HG02885 (cell line): ENCODE measurements at regions not wholly inside any gene's neighbourhood (a gene's known extent, or its start where the extent isn't known, plus 50 kb on each side); places are given as distances from the start of the nearest gene placed in this dataset.

Experiments
- ATAC-seq: cut with Tn5 transposase; IDR thresholded peaks from one replicate; pipeline ENCODE4 v1.9.1; 2021; ENCODE audit warnings: mild to moderate bottlenecking; ENCODE audit not compliant: unreplicated experiment, poor library complexity

DNA sequence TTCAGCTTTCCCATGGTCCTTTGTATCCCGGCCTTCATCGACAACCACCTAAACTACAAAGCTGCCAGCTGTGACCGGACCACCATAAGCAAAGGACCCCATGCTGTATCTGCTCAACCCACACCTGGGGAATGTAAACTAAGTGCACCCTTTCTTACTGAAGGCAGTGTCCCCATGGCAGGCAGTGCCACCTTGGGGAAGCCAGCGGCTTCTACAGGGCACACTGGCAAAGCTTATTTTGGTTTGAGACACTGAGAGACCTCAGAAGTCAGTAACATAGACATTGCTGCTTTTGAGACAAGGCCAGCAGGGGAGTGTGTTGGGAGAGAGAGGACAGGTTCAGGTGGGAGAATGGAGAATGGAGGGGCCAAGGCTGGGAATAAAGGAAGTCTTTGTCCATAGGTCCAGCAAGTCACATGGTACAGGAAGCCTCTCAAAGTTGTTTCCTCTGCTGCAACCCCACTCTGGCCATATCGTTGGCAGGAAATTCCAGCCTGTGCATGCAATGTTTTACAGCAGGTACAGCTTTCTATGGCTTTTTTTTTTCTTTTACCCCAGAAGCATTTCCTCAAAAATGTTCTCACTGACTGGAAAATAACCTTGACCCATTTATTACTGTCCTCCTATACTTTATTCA, 85.9 kb upstream of the NPVF start:
- no peak for ATAC-seq

DNA sequence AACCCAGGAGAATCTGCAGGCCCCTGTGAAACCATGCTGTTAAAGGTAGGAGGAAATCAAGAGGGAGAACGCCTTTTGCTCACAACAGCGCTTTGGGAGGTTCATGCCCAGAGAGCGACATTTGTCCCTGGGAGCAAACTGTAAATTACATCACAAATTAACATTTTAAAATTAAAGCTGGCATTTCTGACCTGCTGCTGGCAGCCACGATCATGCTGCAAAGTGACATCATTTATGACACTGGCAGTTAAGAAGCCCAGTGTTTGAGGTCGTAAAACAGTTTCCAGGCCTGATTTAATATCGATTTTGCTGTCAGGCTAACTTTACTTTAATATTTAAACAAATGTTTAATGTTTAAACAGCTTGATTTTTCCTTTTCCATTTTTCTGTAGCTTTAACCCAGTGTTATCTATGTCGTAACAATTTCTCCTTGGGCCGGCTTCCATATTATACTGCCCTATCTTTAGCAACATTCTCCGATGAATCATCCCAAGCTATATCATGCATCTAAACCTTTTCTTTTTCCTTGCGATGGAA, 86.5 kb upstream of the NPVF start:
- ATAC-seq: no peak

DNA sequence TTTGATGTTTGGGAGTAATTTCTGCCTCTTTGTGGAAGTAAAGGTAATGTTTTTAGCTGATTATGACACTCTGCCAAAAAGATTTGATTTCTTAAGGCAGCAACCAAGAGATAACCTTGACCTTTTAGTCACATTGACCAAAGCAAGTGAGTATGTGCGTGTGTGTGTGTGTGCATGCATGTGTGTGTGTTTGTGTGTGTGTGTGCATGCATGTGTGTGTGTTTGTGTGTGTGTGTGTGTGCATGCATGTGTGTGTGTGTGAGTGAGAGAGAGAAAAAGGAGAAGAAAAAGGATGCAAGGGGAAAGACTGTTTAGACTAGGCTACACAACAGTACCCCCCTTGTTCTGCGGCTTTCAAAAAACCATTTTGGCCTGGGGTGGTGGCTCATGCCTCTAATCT, 88.1 kb upstream of the NPVF start:
- ATAC-seq: no peak

DNA sequence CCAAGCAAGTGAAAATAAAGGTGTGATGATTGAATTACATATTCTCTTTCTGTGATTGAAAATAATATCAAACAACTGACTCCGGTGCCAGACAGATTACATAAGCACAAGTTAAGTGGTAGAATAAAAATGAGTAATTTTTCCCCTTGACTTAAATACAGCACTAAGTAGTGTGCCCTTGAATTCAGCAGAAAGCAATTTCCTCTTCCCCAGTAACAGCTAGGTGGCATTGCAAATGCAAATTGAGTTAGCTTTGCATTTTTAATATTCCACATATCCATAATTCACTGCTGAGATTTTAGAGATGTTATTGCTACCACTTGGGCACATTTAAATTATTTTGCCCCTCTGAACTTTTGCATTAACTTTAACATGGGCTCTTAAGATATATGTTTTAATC, 89.8 kb upstream of the NPVF start:
- no peak for ATAC-seq

DNA sequence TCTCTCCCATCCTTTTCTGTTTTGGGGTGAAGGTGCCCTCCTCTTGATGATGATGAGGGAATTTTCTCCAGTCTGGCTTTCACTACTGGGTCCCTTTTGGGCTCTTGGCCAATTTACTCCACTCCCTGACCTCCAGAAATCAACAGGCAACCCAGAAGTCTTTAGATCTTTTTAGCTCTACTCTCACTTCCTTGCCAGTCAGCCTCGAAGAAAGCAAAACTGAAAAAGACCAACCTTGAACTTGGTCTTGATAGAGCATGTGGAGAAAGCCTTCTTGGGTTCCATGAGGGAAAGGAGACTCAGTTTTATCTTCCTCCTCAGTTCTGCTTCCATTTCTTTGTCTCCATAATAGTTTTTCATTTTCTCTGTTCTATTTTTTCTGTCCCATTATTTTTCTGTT, 91.4 kb upstream of the NPVF start:
- ATAC-seq: no peak

DNA sequence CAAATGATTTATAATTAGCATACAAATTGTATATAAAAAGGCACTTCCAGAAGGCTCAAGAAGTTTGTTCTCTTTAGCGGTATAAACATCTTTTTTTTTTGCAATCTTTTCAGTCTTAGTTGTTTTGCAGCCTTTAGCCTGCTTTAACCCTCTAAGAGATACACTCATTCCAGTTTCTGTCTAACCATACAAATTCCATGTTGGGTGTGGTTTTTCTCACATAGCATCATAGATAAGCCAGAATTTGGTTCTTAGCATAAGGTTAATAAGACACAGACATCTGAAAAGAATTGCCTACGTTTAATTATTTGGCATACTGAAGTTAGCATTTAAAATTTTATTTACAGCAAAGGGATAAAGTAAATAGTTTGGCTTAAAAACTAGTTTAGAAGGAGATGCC, 92.5 kb upstream of the NPVF start:
- ATAC-seq: no peak

DNA sequence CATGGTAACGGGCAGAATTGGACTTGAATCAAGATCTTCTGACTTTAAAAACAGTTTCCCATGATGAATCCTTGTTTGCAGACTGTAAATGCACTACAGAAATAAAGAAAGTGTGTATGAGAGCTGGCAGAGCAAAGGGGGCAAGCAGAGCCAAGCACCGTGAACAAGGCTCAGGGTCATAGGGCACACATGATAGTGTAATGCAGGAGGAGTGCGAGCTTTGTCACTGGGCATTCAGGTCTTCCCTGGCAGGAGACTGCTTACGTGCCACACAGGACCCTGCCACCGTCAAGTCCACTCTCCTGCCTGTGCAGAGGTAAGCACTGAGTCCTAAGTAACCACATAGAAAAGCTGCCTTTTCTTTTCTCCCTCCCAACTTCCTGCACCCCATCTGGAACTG, 93.1 kb upstream of the NPVF start:
- ATAC-seq: no peak

DNA sequence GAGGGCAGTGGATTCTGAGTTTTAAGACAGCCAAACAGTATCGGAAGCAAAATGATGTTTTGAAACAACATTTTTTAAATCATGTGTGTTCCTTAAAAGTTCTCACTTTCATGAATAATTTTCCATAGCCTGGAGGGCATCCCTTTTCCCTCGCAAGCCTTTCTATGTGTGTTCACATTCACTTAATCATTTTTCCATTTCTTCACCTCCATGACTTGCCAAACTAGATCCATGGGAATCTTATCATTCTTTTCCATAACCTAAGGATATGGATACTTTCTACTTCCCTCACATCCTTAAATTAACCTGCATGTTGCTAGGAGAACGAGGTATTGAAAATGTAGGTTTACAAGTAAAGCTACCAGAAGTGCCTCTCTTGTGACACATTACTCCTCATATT, 94.2 kb upstream of the NPVF start:
- ATAC-seq: no peak

DNA sequence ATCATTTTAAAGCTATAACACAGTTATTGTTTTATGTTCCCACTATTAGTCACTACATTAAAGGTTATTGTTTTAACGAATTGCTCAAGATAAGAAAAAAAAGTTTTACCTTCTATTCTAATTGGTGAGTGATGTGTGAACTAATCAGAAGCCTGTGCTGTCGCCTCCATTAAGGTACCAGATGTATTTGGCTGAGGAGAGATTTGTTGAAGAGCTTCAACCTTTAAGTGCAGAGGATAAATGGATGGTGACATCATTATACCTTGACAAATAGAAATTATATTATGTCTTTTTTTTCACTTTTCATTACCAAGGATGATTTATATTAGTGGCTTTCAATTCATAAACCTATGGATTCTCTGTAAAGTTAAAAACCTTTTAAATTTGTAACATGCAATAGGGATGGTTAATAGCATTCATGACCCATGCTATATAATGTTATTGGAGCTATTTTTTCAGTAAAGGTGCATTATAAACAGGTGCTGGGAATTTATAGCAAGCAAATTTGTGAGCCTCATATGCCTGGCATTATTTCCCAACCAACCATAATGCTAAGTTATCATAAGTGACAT, 97.0 kb upstream of the NPVF start:
- no peak for ATAC-seq

DNA sequence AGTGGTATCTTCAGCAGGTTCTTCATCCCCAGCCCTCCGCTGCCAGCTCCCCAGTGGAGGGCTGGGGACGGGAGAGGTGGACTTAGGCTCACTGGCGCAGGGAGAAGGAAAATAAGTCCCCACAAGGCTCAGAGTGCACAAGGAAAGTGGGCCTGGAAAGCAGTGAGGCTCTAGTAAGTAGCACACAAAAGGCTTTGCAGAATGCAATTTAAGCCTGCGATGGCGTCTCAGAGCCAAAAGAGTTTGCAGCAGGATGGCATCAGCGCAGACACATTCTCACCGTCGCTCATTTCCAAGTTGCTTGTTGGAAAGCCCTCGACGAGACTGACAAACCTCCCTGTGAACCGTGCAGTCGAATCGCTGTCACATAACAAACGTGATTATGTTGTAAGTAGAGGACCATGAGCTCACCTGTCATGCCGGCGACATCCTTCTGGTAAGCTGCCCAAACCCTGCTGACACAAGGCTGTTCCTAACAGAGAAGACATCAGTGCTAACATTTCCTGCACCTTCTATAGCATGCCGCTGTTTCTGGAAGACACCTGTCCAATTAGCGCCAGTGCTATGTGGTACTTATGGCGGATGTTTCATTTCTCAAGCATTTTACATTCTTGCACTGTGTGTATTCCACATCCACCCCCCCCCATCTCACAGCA, 98.3 kb upstream of the NPVF start:
- ATAC-seq: no peak

DNA sequence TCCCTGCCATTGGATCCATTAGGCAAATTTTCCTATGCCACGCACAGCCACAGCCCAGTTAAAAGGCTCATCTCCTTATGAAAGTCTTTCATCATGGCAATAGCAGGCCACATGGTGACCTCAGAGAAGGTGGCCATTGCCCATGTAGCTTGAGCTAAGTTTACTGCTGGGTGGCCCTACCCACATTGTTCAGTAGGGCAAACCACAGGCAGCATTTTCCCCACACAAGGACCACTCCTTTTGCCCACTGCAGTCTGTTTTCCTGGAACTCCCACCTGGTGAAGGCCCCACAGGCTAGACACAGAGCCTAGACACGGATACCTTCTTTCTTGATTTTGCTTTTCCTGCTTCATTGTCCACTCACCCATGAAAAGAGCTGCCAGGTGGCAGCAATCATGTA, 101.5 kb upstream of the NPVF start:
- ATAC-seq: no peak

DNA sequence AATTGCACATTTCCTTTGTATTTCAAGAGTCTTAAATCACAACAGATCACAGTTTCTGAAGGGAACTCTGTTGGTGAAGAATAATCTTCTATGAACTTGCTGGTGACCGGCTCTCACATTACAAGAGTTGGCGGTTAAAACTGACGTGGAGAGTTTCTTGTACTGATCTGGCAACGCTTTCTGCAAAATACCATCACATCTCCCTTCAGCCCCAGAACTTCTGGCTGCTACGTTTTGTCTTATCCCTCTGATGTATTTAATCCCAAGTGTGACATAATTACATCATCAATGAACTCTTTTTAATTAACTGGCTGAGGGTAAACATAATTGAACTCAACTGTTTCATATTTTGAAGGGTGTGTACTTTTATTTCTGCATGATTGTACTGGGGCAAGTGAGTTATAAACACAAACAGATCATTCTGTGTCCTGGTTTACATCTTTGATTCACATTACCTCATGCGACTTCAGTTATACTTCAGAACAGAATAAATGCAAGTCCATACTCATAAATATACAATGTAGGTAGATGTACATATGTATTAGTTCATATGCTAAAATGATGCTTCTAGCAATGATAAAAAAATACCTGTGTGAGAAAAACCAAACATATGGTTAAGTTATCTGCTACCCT, 105.1 kb upstream of the NPVF start:
- ATAC-seq: no peak

DNA sequence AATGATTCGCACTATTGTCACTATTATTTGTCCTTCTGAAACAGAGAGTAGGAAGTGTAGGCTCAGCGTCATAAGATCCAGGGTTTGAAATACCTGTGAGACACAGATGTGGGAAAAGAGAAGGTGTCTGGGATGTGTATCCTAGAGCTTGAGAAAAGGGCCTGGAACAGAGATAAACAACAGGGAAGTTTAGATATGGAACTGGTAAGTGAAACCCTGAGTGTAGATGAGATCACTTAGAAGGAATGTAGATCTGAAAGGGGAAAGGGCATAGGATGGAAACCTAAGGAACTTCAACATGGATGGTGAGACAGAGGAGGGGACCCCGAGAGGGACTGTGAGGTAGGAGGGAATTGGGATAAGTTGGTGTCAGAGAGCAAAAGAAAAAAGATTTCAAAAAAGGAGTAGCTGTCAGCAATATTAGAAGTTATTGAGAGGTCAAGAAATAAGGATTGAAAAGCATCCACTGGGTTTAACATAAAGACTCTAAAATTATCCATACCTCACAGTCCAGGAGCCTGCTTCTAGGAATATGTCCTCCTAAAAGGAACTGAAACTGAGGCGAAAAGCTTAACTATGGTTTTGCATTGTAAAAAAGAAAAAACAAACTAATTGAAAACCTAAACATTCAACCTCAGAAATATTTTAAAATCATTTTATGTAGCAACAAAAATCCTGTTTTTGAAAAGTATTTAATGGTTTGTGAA, 119.2 kb upstream of the NPVF start:
- no peak for ATAC-seq

DNA sequence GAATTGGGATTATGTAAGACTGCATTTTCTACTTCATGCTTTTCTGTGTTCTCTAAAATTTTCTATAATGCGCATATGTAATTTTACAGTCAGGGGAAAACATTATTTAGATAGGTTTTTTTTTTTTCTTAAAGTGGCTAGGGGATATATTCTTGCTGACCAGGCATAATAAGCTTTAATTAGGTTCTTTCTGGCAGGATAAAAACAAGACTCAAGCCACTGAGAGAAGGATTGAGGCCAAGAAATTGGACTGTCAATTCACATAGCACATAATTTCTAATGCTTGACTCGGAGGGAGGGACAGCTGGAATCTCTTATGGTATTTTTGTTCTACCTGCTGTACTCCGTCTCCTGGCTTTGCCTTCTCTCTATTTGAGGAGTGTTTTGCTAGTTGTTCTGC, 119.8 kb upstream of the NPVF start:
- no peak for ATAC-seq

DNA sequence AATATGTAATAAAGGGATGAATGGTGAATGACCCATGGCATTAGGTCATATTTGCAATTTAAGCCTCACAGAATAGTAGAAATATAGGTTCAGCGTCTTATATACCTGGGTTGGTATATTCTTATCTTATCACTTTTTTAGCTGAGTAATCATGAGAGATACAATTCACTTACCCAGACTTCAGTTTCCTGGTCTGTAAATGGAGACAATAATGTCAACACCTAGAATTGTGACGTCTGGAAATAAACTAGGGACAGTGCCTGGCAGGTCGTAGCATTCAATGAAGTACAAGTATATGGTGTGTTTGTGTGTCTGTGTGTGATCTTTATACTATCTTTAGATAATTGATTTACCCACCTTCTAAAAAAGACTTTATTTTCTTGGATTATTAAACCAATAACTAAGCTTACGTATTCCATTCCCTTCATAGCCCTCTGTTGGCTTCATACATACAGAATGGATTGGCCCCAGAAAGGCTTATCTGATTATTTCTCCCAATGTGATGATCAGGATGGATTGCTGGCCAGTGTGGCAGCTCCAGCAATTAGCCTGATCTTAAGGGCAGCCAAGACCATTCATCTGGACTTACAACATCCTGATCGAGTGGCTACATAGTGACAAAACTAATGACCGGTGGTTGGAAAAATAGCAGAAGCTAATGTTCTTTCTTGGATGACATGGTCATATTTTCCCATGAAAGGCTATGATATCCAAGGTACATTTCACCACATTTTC, 121.2 kb upstream of the NPVF start:
- no peak for ATAC-seq

DNA sequence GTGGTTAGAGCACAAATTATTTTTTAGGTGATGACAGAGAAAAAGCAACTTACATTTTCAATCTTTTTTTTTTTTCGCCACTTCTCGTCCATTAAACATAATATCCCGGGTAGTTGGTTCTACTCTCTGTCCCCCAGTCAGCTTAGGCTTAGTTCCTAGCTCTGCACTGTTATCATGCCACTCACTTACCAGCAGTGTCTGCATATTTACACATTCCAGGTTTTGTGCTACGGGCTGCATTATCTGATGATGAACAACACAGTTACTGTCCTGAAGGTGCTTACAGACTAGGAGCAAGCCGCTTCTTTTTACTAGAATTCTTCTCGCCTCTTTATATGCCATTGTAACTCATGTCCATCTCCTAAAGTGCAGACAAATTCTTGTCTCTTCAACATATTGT, 121.8 kb upstream of the NPVF start:
- ATAC-seq: no peak

DNA sequence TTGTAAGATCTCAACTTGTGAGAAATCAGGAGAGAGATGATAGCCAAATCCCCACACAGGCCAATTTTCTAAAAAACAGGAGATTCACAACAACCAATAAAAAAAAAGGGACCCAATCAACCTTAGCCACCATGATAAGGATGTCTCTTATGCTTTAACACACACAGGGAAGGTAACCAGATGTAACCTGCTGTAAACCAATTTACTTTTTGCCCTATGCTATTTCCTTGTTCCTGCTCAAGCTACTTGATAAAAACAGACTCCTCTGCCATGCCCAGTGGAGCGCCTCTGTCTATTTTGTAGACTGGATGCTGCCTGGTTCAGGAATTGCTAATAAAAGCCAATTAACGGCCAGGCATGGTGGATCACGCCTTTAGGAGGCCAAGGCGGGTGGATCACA, 123.5 kb upstream of the NPVF start:
- ATAC-seq: no peak

DNA sequence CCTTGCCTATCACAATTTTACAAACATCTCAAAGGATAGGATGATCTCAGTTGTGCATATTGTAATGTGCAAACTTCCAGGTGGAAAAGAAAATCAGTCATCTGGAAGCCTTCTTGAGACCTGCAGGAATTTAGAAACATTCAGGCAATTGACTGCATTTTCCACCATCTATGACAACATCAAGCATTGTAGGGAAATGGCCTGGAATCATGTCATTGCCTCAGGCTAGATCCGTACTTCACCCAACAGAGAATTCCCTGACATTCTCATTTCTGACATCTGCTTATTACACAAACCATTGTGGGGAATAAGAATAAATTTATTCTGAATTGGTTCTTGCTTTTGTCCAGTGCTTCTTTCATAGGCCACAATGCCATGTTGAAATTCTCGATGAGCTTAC, 124.9 kb upstream of the NPVF start:
- no peak for ATAC-seq

DNA sequence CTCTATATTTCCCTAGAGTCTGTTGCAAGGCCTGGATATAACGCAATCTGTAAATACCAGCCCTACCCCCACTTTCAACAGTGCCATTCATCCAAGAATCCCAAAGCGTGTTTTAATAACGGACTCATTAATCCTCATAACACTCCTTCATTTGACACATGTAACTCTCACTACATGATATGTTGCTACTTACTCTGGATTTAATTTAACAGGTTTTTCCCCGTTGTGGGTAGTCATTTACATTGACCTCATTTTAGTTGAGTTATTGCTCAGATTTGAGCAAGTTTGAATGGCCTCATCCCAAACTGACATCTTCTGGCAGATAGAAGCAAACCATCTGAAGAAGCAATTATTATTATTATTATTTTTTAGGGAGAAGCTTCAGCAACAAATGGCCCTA, 125.4 kb upstream of the NPVF start:
- ATAC-seq: no peak

DNA sequence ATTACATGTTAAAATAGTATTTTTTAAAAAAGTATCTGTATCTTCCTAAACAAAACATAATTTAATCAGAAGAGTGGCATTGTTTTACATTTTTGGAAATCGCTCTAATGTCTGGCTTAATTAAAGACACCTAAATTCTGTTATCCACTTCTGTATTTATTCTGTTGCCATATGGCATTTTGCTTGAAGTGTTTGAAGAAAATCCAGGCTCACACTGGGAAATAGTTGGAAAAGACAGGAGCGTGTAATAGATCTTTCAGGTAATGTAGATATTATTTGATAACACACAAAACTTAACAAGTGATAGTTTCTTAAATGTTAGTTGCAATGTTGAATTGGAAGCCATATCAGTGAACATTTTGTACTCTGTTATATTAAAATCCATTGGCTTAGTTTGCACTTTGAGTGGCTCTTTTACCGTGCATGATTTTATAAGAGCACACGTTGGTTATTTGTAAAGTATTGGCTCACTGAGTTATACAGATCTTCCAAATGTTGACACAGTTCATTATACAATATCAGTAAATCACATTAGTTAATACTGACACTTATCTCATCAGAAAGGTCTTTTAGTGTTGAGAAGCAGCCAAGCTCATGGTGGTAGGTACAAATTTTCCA, 128.4 kb upstream of the NPVF start:
- ATAC-seq: no peak
